ENCODE measurements at regions not wholly inside any gene's neighbourhood (a gene's known extent, or its start where the extent isn't known, plus 50 kb on each side); places are given as distances from the start of the nearest gene placed in this dataset.

- Histone ChIP-seq H2BK20ac (ENCODE audit: low read depth, low read length) (no peak overlapping the region), H2BK5ac (ENCODE audit: low read depth, low read length, poor library complexity, severe bottlenecking) (no peak overlapping the region), H3K4ac (ENCODE audit: low read depth, low read length) (no peak overlapping the region), H3K36me3 (ENCODE audit: control insufficient read depth, insufficient read depth, low read length) (no peaks in the 10 kb centered on the region), H3K27ac (ENCODE audit: insufficient read depth, low read length) (no peak overlapping the region), H2BK15ac (ENCODE audit: low read depth, low read length) (no peak overlapping the region), H3K9me1 (ENCODE audit: insufficient read depth, low read length) (no peaks in the 10 kb centered on the region), H4K5ac (ENCODE audit: low read depth, low read length) (no peak overlapping the region), H2AK5ac (ENCODE audit: low read depth, low read length) (no peak overlapping the region), H3K9me3 (ENCODE audit: control insufficient read depth, insufficient read depth, low read length) (no peaks in the 10 kb centered on the region), H3K18ac (ENCODE audit: low read depth, low read length) (no peak overlapping the region), H3K4me3 (ENCODE audit: insufficient read depth, low read depth, low read length) (no peak overlapping the region), H4K8ac (ENCODE audit: low read depth in 2 of 2, low read length in 2 of 2) (no peak overlapping the region), H4K20me1 (ENCODE audit: insufficient read depth, low read length) (no peaks in the 10 kb centered on the region), H3K4me1 (ENCODE audit: control insufficient read depth, insufficient read depth, low read length) (no peaks in the 10 kb centered on the region), H3K4me2 (ENCODE audit: low read depth, low read length) (no peak overlapping the region), H2AK9ac (replicated peaks; ENCODE audit: low read depth, low read length, poor library complexity) (no peak overlapping the region), H3K14ac (replicated peaks; ENCODE audit: low read depth, low read length) (no peak overlapping the region), H3K27me3 (ENCODE audit: control insufficient read depth, insufficient read depth, low read length) (no peaks in the 10 kb centered on the region), H2AFZ (replicated peaks; ENCODE audit: low read length, poor library complexity) (no peak overlapping the region), H3K56ac (ENCODE audit: extremely low read depth, insufficient read depth, low read length) (no peak overlapping the region), H3K79me1 (ENCODE audit: low read depth in 1 of 2, low read length in 2 of 2) (no peaks in the 10 kb centered on the region), H3K23ac (ENCODE audit: low read depth, low read length) (no peak overlapping the region), H4K91ac (ENCODE audit: insufficient read depth, low read depth, low read length) (no peak overlapping the region), H2BK120ac (ENCODE audit: low read depth, low read length) (no peak overlapping the region), H3K9ac (ENCODE audit: low read depth, low read length) (no peak overlapping the region)
- ChIA-PET CTCF (no interaction called here), POLR2A (ENCODE audit: unreplicated experiment) (no interaction called here)
- WGBS, 2 experiments (ENCODE audit: extremely low coverage in 2 of 2, insufficient read length in 1 of 2) = no CpG with 5 or more reads among the region's 1 CpG
- dilution Hi-C loops (cut with HindIII; ENCODE audit: low sequenced_read_pairs, unreplicated experiment) (no loop called here), intact Hi-C loops (cut with micrococcal nuclease) (no loop called here), in situ Hi-C loops (cut with MboI; ENCODE audit: low sequenced_read_pairs) (no loop called here)
- TF ChIP-seq RCOR1 (IDR thresholded peaks at IDR 0.05; ENCODE audit: insufficient replicate concordance, low read length) = no peak
- TF ChIP-seq CEBPB (IDR thresholded peaks at IDR 0.05; ENCODE audit: low read depth, low read length) = no peak
- TF ChIP-seq NFE2L2 (IDR thresholded peaks at IDR 0.05; ENCODE audit: low read depth, low read length) = no peak
- no peak for TF ChIP-seq ELK1 (IDR thresholded peaks at IDR 0.05; ENCODE audit: borderline replicate concordance, low read depth, low read length)
- no peak for TF ChIP-seq MAZ (IDR thresholded peaks at IDR 0.05; ENCODE audit: borderline replicate concordance, low read depth, low read length)
- no peak for TF ChIP-seq MXI1 (IDR thresholded peaks at IDR 0.05; ENCODE audit: borderline replicate concordance, low read depth, low read length)
- no peak for TF ChIP-seq RFX5 (IDR thresholded peaks at IDR 0.05; ENCODE audit: low read depth, low read length)
- TF ChIP-seq, protein P1, sequence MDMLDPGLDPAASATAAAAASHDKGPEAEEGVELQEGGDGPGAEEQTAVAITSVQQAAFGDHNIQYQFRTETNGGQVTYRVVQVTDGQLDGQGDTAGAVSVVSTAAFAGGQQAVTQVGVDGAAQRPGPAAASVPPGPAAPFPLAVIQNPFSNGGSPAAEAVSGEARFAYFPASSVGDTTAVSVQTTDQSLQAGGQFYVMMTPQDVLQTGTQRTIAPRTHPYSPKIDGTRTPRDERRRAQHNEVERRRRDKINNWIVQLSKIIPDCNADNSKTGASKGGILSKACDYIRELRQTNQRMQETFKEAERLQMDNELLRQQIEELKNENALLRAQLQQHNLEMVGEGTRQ (IDR thresholded peaks at IDR 0.05; ENCODE audit: low read depth, low read length) = no peak
- TF ChIP-seq CHD1 (IDR thresholded peaks at IDR 0.05; ENCODE audit: low read depth, low read length) = no peak
- TF ChIP-seq POLR2A (IDR thresholded peaks at IDR 0.05; ENCODE audit: low read depth, low read length) = no peak
- TF ChIP-seq BHLHE40 (IDR thresholded peaks at IDR 0.05; ENCODE audit: low read depth, low read length) = no peak
- no peak for TF ChIP-seq CTCF (conservative IDR thresholded peaks at IDR 0.05; ENCODE audit: low read depth, low read length)
- TF ChIP-seq MAFK (IDR thresholded peaks at IDR 0.05; ENCODE audit: low read depth, low read length) = no peak
- no peak for TF ChIP-seq RAD21 (IDR thresholded peaks at IDR 0.05; ENCODE audit: low read length)
- TF ChIP-seq SMC3 (IDR thresholded peaks at IDR 0.05; ENCODE audit: low read depth, low read length) = no peak
- no peak for TF ChIP-seq FOS (IDR thresholded peaks at IDR 0.05; ENCODE audit: low read depth, low read length)
- ATAC-seq (ENCODE audit: low read depth) (no peak), DNase-seq (no peak)
- BruUV-seq (replicated peaks) = no TSS peak
Measured at GRCh38 chr11:104692751-104693150, 205.5 kb downstream of the CASP12 start.

Measured in IMR-90 (cell line).